ENCODE measurements at regions not wholly inside any gene's neighbourhood (a gene's known extent, or its start where the extent isn't known, plus 50 kb on each side); places are given as distances from the start of the nearest gene placed in this dataset.

GRCh38 chr6:97864826-97865225 is 581.8 kb upstream of the MMS22L start:
- no peak overlapping the region for H3K4me2 ChIP-seq (ENCODE audit: low read depth, low read length, poor library complexity, severe bottlenecking)
- H3K4me1 ChIP-seq (ENCODE audit: insufficient read depth, low read length, poor library complexity, severe bottlenecking): no peaks in the 10 kb centered on the region
- H3K27me3 ChIP-seq (ENCODE audit: insufficient read depth, low read length, poor library complexity, severe bottlenecking): no peaks in the 10 kb centered on the region
- H3K9me3 ChIP-seq (ENCODE audit: insufficient read depth, low read depth, low read length): no peaks in the 10 kb centered on the region
- H3K36me3 ChIP-seq (ENCODE audit: insufficient read depth, low read length): no peaks in the 10 kb centered on the region
- no peaks in the 10 kb centered on the region for H4K20me1 ChIP-seq (ENCODE audit: insufficient read depth, low read length, poor library complexity, severe bottlenecking)
- H3K79me2 ChIP-seq (ENCODE audit: insufficient read depth, low read length): no peaks in the 10 kb centered on the region
- H2AFZ ChIP-seq (ENCODE audit: low read length): no peak overlapping the region
- no peak overlapping the region for H3K9ac ChIP-seq (ENCODE audit: low read depth, low read length, poor library complexity, severe bottlenecking)
- TF ChIP-seq EZH2phosphoT487 (IDR thresholded peaks at IDR 0.05; ENCODE audit: borderline replicate concordance): no peak
- TF ChIP-seq CTCF (conservative IDR thresholded peaks at IDR 0.05; ENCODE audit: low read length): no peak
- H3K4me3 ChIP-seq (ENCODE audit: low read length, poor library complexity, severe bottlenecking): no peak overlapping the region
- H3K9me2 ChIP-seq (replicated peaks; ENCODE audit: low read depth, low read length): no peaks in the 10 kb centered on the region
- no peaks in the 10 kb centered on the region for H3F3A ChIP-seq (ENCODE audit: low read depth)

GRCh38 chr6:97865612-97866011 is 582.6 kb upstream of the MMS22L start:
- no peak overlapping the region for H3K4me2 ChIP-seq (ENCODE audit: low read depth, low read length, poor library complexity, severe bottlenecking)
- no peaks in the 10 kb centered on the region for H3K4me1 ChIP-seq (ENCODE audit: insufficient read depth, low read length, poor library complexity, severe bottlenecking)
- no peak overlapping the region for H2AFZ ChIP-seq (ENCODE audit: low read length)
- H3K36me3 ChIP-seq (ENCODE audit: insufficient read depth, low read length): no peaks in the 10 kb centered on the region
- H3K79me2 ChIP-seq (ENCODE audit: insufficient read depth, low read length): no peaks in the 10 kb centered on the region
- H3F3A ChIP-seq (ENCODE audit: low read depth): no peaks in the 10 kb centered on the region
- no peaks in the 10 kb centered on the region for H4K20me1 ChIP-seq (ENCODE audit: insufficient read depth, low read length, poor library complexity, severe bottlenecking)
- no peak overlapping the region for H3K4me3 ChIP-seq (ENCODE audit: low read length, poor library complexity, severe bottlenecking)
- no peaks in the 10 kb centered on the region for H3K27me3 ChIP-seq (ENCODE audit: insufficient read depth, low read length, poor library complexity, severe bottlenecking)
- H3K9me2 ChIP-seq (replicated peaks; ENCODE audit: low read depth, low read length): no peaks in the 10 kb centered on the region
- H3K9me3 ChIP-seq (ENCODE audit: insufficient read depth, low read depth, low read length): no peaks in the 10 kb centered on the region
- no peak overlapping the region for H3K9ac ChIP-seq (ENCODE audit: low read depth, low read length, poor library complexity, severe bottlenecking)
- TF ChIP-seq EZH2phosphoT487 (IDR thresholded peaks at IDR 0.05; ENCODE audit: borderline replicate concordance) (no peak), CTCF (conservative IDR thresholded peaks at IDR 0.05; ENCODE audit: low read length) (no peak)

GRCh38 chr6:97866616-97867015 is 583.6 kb upstream of the MMS22L start:
- H3K9me3 ChIP-seq (ENCODE audit: insufficient read depth, low read depth, low read length): no peaks in the 10 kb centered on the region
- H3K27me3 ChIP-seq (ENCODE audit: insufficient read depth, low read length, poor library complexity, severe bottlenecking): no peaks in the 10 kb centered on the region
- H3K9me2 ChIP-seq (replicated peaks; ENCODE audit: low read depth, low read length): no peaks in the 10 kb centered on the region
- no peaks in the 10 kb centered on the region for H3K79me2 ChIP-seq (ENCODE audit: insufficient read depth, low read length)
- H3K9ac ChIP-seq (ENCODE audit: low read depth, low read length, poor library complexity, severe bottlenecking): no peak overlapping the region
- H2AFZ ChIP-seq (ENCODE audit: low read length): no peak overlapping the region
- TF ChIP-seq CTCF (conservative IDR thresholded peaks at IDR 0.05; ENCODE audit: low read length): no peak
- TF ChIP-seq EZH2phosphoT487 (IDR thresholded peaks at IDR 0.05; ENCODE audit: borderline replicate concordance): no peak
- no peak overlapping the region for H3K4me3 ChIP-seq (ENCODE audit: low read length, poor library complexity, severe bottlenecking)
- no peaks in the 10 kb centered on the region for H3K4me1 ChIP-seq (ENCODE audit: insufficient read depth, low read length, poor library complexity, severe bottlenecking)
- H3K36me3 ChIP-seq (ENCODE audit: insufficient read depth, low read length): no peaks in the 10 kb centered on the region
- no peaks in the 10 kb centered on the region for H4K20me1 ChIP-seq (ENCODE audit: insufficient read depth, low read length, poor library complexity, severe bottlenecking)
- no peaks in the 10 kb centered on the region for H3F3A ChIP-seq (ENCODE audit: low read depth)
- no peak overlapping the region for H3K4me2 ChIP-seq (ENCODE audit: low read depth, low read length, poor library complexity, severe bottlenecking)
